ENCODE measurements at regions not wholly inside any gene's neighbourhood (a gene's known extent, or its start where the extent isn't known, plus 50 kb on each side); places are given as distances from the start of the nearest gene placed in this dataset.

DNA sequence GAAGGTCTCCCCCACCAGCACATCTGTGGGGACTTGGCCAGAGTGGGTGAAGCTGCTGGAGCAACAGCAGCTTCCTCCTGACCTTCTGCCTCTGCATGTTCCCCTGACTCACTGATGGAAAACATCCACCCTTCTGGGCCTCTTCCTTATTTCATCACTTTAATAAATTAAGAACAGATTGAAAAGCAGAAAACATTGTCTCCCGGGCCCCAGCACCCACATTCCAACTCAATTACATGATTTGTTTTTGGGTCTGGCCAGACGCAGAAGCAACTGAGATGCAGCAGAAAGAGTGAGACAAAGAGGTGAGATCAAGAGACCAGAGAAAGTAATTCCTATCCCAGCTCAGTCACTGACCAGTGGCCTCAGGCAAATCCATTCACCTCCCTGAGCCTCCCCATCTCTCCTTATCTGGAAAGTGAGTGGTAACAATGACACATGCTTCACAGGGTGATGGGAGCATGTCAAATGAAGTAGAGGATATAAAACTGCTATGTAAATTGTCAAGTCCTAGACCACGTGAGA lies 157.1 kb downstream of the ELAVL4 start:
- Mint-ChIP-seq H3K27ac (no peak overlapping the region), H3K27me3 (ENCODE audit: low read depth in 2 of 2) (peaks cover 8 to 18% of the 10 kb centered on the region in 2 donors), H3K4me1 (no peaks in the 10 kb centered on the region), H3K9me3 (no peaks in the 10 kb centered on the region), H3K4me3 (no peak overlapping the region), H3K36me3 (no peaks in the 10 kb centered on the region)
- ATAC-seq (no peak), DNase-seq (no peak)
- intact Hi-C loops (cut with micrococcal nuclease), result no loop called here
- TF ChIP-seq, protein P1, sequence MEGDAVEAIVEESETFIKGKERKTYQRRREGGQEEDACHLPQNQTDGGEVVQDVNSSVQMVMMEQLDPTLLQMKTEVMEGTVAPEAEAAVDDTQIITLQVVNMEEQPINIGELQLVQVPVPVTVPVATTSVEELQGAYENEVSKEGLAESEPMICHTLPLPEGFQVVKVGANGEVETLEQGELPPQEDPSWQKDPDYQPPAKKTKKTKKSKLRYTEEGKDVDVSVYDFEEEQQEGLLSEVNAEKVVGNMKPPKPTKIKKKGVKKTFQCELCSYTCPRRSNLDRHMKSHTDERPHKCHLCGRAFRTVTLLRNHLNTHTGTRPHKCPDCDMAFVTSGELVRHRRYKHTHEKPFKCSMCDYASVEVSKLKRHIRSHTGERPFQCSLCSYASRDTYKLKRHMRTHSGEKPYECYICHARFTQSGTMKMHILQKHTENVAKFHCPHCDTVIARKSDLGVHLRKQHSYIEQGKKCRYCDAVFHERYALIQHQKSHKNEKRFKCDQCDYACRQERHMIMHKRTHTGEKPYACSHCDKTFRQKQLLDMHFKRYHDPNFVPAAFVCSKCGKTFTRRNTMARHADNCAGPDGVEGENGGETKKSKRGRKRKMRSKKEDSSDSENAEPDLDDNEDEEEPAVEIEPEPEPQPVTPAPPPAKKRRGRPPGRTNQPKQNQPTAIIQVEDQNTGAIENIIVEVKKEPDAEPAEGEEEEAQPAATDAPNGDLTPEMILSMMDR (IDR thresholded peaks at IDR 0.05), result no peak
- Histone ChIP-seq H3K4me3 (ENCODE audit: low read length) (no peak overlapping the region), H3K36me3 (ENCODE audit: control insufficient read depth, insufficient read depth, low read length) (no peaks in the 10 kb centered on the region), H3K9me3 (ENCODE audit: control insufficient read depth, insufficient read depth, low read length) (no peaks in the 10 kb centered on the region), H3K27me3 (ENCODE audit: control insufficient read depth, insufficient read depth, low read length) (no peaks in the 10 kb centered on the region), H3K27ac (ENCODE audit: low read length) (no peak overlapping the region), H3K4me1 (ENCODE audit: control insufficient read depth, insufficient read depth, low read length) (no peaks in the 10 kb centered on the region)
- WGBS (ENCODE audit: insufficient coverage), result 54% methylated on average over 3 of the region's 3 CpGs

DNA sequence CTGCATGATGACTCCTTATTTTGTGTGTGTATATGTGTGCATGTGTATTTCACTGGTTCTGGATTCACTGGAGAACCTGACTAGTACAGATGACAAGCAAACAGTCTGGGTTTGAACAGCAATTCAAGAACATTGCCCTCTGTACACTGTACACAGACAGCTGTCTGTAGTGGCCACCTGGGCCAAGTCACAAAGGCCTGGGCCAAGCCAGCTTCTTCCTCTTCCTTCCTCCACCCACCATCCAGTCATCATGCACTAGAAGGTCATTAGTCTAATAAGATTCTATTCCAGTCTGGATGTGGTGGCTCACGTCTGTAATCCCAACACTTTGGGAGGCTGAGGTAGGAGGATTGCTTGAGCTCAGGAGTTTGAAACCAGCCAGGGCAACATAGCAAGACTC lies 155.9 kb downstream of the ELAVL4 start:
- intact Hi-C loops (cut with micrococcal nuclease), result no loop called here
- H3K36me3 Mint-ChIP-seq, result no peaks in the 10 kb centered on the region
- Histone ChIP-seq H3K36me3 (ENCODE audit: control insufficient read depth, insufficient read depth, low read length) (no peaks in the 10 kb centered on the region), H3K4me3 (ENCODE audit: low read length) (no peak overlapping the region), H3K9me3 (ENCODE audit: control insufficient read depth, insufficient read depth, low read length) (no peaks in the 10 kb centered on the region), H3K27me3 (ENCODE audit: control insufficient read depth, insufficient read depth, low read length) (no peaks in the 10 kb centered on the region), H3K4me1 (ENCODE audit: control insufficient read depth, insufficient read depth, low read length) (no peaks in the 10 kb centered on the region), H3K27ac (ENCODE audit: low read length) (no peak overlapping the region)
- WGBS (ENCODE audit: insufficient coverage), result 100% methylated on average over 1 of the region's 1 CpG
- no peak for DNase-seq
- H3K4me3 Mint-ChIP-seq, result no peak overlapping the region
- peaks cover 8 to 18% of the 10 kb centered on the region in 2 donors for H3K27me3 Mint-ChIP-seq (ENCODE audit: low read depth in 2 of 2)
- no peak for ATAC-seq
- TF ChIP-seq, protein P1 (IDR thresholded peaks at IDR 0.05), result no peak
- H3K9me3 Mint-ChIP-seq, result peaks cover 0 to 3% of the 10 kb centered on the region in 2 donors
- no peak overlapping the region for H3K27ac Mint-ChIP-seq
- H3K4me1 Mint-ChIP-seq, result no peaks in the 10 kb centered on the region

DNA sequence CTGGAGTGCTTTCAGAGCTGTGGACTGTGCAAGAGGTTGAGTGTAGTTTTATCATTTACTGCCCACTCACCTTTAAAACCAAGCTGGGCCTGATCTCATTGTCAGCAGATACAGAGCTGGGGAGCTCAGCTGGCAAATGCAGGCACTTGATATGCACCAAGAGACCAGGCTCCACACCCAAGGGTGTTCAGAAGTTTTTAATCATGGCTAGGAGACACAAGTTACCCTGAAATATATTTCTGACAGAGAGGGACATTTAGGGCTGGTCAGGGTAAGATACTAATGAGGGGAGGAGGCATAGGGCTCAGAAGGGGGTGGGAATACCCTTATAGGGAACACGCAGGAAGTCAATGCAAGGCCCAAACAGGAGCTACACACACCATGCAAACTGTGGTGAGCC lies 153.7 kb downstream of the ELAVL4 start:
- H3K36me3 Mint-ChIP-seq, result no peaks in the 10 kb centered on the region

More for the DNA sequence above, 153.7 kb downstream of the ELAVL4 start:
- Histone ChIP-seq H3K27me3 (ENCODE audit: control insufficient read depth, insufficient read depth, low read length) (no peaks in the 10 kb centered on the region), H3K27ac (ENCODE audit: low read length) (no peak overlapping the region), H3K9me3 (ENCODE audit: control insufficient read depth, insufficient read depth, low read length) (no peaks in the 10 kb centered on the region), H3K4me1 (ENCODE audit: control insufficient read depth, insufficient read depth, low read length) (no peaks in the 10 kb centered on the region), H3K36me3 (ENCODE audit: control insufficient read depth, insufficient read depth, low read length) (no peaks in the 10 kb centered on the region), H3K4me3 (ENCODE audit: low read length) (no peak overlapping the region)
- 80% methylated on average over 1 of the region's 1 CpG for WGBS (ENCODE audit: insufficient coverage)
- Mint-ChIP-seq H3K4me1 (no peaks in the 10 kb centered on the region), H3K4me3 (no peak overlapping the region), H3K9me3 (peaks cover 0 to 3% of the 10 kb centered on the region in 2 donors), H3K27ac (no peak overlapping the region), H3K27me3 (ENCODE audit: low read depth in 2 of 2) (peaks cover 11 to 17% of the 10 kb centered on the region in 2 donors)
- intact Hi-C loops (cut with micrococcal nuclease), result no loop called here
- ATAC-seq, result no peak
- TF ChIP-seq, protein P1 (IDR thresholded peaks at IDR 0.05), result no peak
- DNase-seq, result no peak

All from natural killer cell (primary cell).